DOHH2 (cell line): ENCODE measurements at regions not wholly inside any gene's neighbourhood (a gene's known extent, or its start where the extent isn't known, plus 50 kb on each side); places are given as distances from the start of the nearest gene placed in this dataset.

Experiments
- H3F3A ChIP-seq: fragments of 200-600 bp; sonication (generic), shearing (Covaris generic); 2 replicates; pipeline ENCODE4 v1.6.0; 2016; ENCODE audit warnings: antibody characterized with exemption, mild to moderate bottlenecking; ENCODE audit not compliant: control insufficient read depth, insufficient read depth
- H3K27ac ChIP-seq: fragments of 200-600 bp; sonication (generic); 2 replicates; pipeline ENCODE4 v1.5.1; 2014; ENCODE audit warnings: low read depth, mild to moderate bottlenecking, low read length, moderate library complexity
- H3K27me3 ChIP-seq: fragments of 200-600 bp; sonication (generic); 2 replicates; pipeline ENCODE4 v1.6.1; 2014; ENCODE audit warnings: mild to moderate bottlenecking, low read length, mixed read lengths; ENCODE audit not compliant: control insufficient read depth
- H3K36me3 ChIP-seq: fragments of 200-600 bp; sonication (generic); 2 replicates; pipeline ENCODE4 v1.6.1; 2014; ENCODE audit warnings: mild to moderate bottlenecking, low read length, moderate library complexity, mixed read lengths; ENCODE audit not compliant: control insufficient read depth
- H3K4me1 ChIP-seq: fragments of 200-600 bp; sonication (generic); 2 replicates; pipeline ENCODE4 v1.6.1; 2014; ENCODE audit warnings: mild to moderate bottlenecking, low read length, mixed read lengths; ENCODE audit not compliant: control insufficient read depth
- H3K4me2 ChIP-seq: fragments of 200-600 bp; sonication (generic); 2 replicates; pipeline ENCODE4 v1.6.0; 2014; ENCODE audit warnings: mild to moderate bottlenecking, low read length, moderate library complexity
- H3K4me3 ChIP-seq: fragments of 200-600 bp; sonication (generic); 2 replicates; pipeline ENCODE4 v1.5.1; 2014; ENCODE audit warnings: mild to moderate bottlenecking, low read length, mixed read lengths
- H3K79me2 ChIP-seq: fragments of 200-600 bp; sonication (generic); 2 replicates; pipeline ENCODE4 v1.6.1; 2014; ENCODE audit warnings: mild to moderate bottlenecking, low read length, mixed read lengths; ENCODE audit not compliant: control insufficient read depth
- H3K9me2 ChIP-seq: fragments of 200-600 bp; sonication (generic); replicated peaks from 2 replicates; pipeline ENCODE4 v1.6.1; 2014; ENCODE audit warnings: mild to moderate bottlenecking, low read length, mixed read lengths; ENCODE audit not compliant: control insufficient read depth
- H3K9me3 ChIP-seq: fragments of 200-600 bp; sonication (generic); 2 replicates; pipeline ENCODE4 v1.6.1; 2014; ENCODE audit warnings: antibody characterized with exemption, low read length, mixed read lengths; ENCODE audit not compliant: control insufficient read depth, insufficient read depth
- H4K20me1 ChIP-seq: fragments of 200-600 bp; sonication (generic); 2 replicates; pipeline ENCODE4 v1.6.0; 2014; ENCODE audit warnings: low read depth, mild to moderate bottlenecking, antibody characterized with exemption, low read length, moderate library complexity; ENCODE audit not compliant: control insufficient read depth, insufficient read depth
- CTCF ChIP-seq: fragments of 200-600 bp; sonication (generic); IDR thresholded peaks from one replicate; pipeline ENCODE4 v1.5.1; 2014; ENCODE audit warnings: antibody characterized with exemption, mild to moderate bottlenecking, low read depth, low read length; ENCODE audit not compliant: poor library complexity, severe bottlenecking
- EZH2phosphoT487 ChIP-seq: fragments of 200-600 bp; sonication (generic); IDR thresholded peaks from 2 replicates; pipeline ENCODE4 v1.6.1; 2017; ENCODE audit warnings: borderline replicate concordance, mild to moderate bottlenecking, antibody characterized with exemption, low read length, moderate library complexity, mixed read lengths

GRCh38 chr6:1024587-1024986, 287.3 kb upstream of the FOXQ1 start:
- Histone ChIP-seq H3K4me2 (no peak overlapping the region), H3K27ac (no peak overlapping the region), H3K27me3 (no peaks in the 10 kb centered on the region), H3F3A (no peaks in the 10 kb centered on the region), H3K79me2 (no peaks in the 10 kb centered on the region), H3K4me1 (no peaks in the 10 kb centered on the region), H4K20me1 (no peaks in the 10 kb centered on the region), H3K36me3 (no peaks in the 10 kb centered on the region), H3K4me3 (no peak overlapping the region), H3K9me3 (no peaks in the 10 kb centered on the region; the same call in 1 of the 2 replicates), H3K9me2 (no peaks in the 10 kb centered on the region)
- TF ChIP-seq EZH2phosphoT487, result no peak
- TF ChIP-seq CTCF, result no peak

- Histone ChIP-seq H3K4me3 (no peak overlapping the region), H3K27me3 (no peaks in the 10 kb centered on the region), H3K4me1 (no peaks in the 10 kb centered on the region), H3K4me2 (no peak overlapping the region), H3F3A (no peaks in the 10 kb centered on the region), H3K9me2 (no peaks in the 10 kb centered on the region), H3K79me2 (no peaks in the 10 kb centered on the region), H3K9me3 (no peaks in the 10 kb centered on the region; the same call in 1 of the 2 replicates), H3K27ac (no peak overlapping the region), H4K20me1 (no peaks in the 10 kb centered on the region), H3K36me3 (no peaks in the 10 kb centered on the region)
- TF ChIP-seq CTCF, result no peak
- no peak for TF ChIP-seq EZH2phosphoT487
Measured at GRCh38 chr6:1024161-1024560, 287.7 kb upstream of the FOXQ1 start.

DNA sequence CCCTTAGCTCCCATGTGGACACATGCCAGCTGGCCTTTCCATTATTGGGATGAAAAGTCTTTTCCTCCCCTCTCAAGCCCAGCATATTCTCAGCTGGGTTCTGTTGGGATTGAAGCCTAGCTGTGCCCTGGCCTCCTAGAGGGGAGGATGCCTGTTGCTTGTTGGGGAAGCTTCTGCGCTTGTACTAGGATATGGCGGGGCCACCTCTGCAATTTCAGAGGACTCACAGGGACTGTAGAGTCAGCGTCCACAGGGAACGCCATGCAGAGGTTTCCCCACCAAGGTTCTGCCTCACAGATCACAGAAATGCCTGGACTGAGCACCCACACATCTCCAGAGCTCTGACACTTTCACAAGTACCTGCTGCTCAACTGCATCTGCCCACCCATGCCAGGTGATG, 288.7 kb upstream of the FOXQ1 start:
- H3K4me1 ChIP-seq, result no peaks in the 10 kb centered on the region
- H3K4me3 ChIP-seq, result no peak overlapping the region
- no peaks in the 10 kb centered on the region for H3K27me3 ChIP-seq
- H4K20me1 ChIP-seq, result no peaks in the 10 kb centered on the region
- no peaks in the 10 kb centered on the region; the same call in 1 of the 2 replicates for H3K9me3 ChIP-seq
- no peaks in the 10 kb centered on the region for H3K9me2 ChIP-seq
- no peak overlapping the region for H3K27ac ChIP-seq
- no peaks in the 10 kb centered on the region for H3K36me3 ChIP-seq
- TF ChIP-seq EZH2phosphoT487 (no peak), CTCF (no peak)
- H3K79me2 ChIP-seq, result no peaks in the 10 kb centered on the region
- H3K4me2 ChIP-seq, result no peak overlapping the region
- H3F3A ChIP-seq, result no peaks in the 10 kb centered on the region
